ENCODE measurements at regions not wholly inside any gene's neighbourhood (a gene's known extent, or its start where the extent isn't known, plus 50 kb on each side); places are given as distances from the start of the nearest gene placed in this dataset.
A peak's percentile ranks its signal among the peaks of the same experiment; 100 is the strongest.
"Not testable (repeated sequence)": the region's sequence is repeated elsewhere in the genome, so short reads cannot be mapped to it uniquely, and the experiment has no call there.

DNA sequence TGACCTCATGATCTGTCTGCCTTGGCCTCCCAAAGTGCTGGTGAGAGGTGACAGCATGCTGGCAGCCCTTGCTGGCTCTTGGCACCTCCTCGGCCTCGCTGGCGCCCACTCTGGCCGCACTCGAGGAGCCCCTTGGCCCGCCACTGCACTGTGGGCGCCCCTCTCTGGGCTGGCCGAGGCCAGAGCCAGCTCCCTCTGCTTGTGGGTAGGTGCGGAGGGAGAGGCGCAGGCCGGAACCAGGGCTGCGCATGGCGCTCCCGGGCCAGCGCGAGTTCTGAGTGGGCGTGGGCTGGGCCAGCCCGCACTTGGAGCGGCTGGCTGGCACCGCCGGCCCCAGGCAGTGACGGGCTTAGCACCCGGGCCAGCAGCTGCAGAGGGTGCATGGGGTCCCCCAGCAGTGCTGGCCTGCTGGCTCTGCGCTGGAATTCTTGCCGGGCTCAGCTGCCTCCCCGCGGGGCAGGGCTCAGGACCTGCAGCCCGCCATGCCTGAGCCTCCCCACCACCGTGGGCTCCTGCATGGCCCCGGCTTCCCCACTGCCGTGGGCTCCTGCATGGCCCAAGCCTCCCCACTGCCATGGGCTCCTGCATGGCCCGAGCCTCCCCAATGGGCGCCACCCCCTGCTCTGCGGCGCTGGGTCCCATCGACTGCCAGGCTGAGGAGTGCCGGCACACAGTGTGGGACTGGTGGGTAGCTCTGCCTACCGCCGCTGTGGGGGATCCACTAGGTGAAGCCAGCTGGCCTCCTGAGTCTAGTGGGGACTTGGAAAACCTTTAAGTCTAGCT, 76.4 kb upstream of the OSBPL11 start:
- H4K20me1 ChIP-seq (ENCODE audit: insufficient read depth, low read depth, low read length) = no peaks in the 10 kb centered on the region
- H3K9me2 ChIP-seq (replicated peaks; ENCODE audit: insufficient read depth, low read length) = no peaks in the 10 kb centered on the region
- H2AFZ ChIP-seq (ENCODE audit: low read length) = no peak overlapping the region
- H3K4me3 ChIP-seq (ENCODE audit: low read length) = no peak overlapping the region
- H3K4me2 ChIP-seq (ENCODE audit: low read depth, low read length, poor library complexity, severe bottlenecking) = no peak overlapping the region
- no peak overlapping the region for H3K27ac ChIP-seq (ENCODE audit: low read length)
- no peaks in the 10 kb centered on the region for H3K4me1 ChIP-seq (ENCODE audit: low read length)
- DNase-seq = no peak
- H3K27me3 ChIP-seq (ENCODE audit: low read length) = no peaks in the 10 kb centered on the region
- no peak overlapping the region for H3K9ac ChIP-seq (ENCODE audit: low read length)
- H3K9me3 ChIP-seq (ENCODE audit: low read length) = no peaks in the 10 kb centered on the region
- H3K79me2 ChIP-seq (ENCODE audit: low read length) = no peaks in the 10 kb centered on the region
- H3K36me3 ChIP-seq (ENCODE audit: insufficient read depth, low read length) = no peaks in the 10 kb centered on the region

DNA sequence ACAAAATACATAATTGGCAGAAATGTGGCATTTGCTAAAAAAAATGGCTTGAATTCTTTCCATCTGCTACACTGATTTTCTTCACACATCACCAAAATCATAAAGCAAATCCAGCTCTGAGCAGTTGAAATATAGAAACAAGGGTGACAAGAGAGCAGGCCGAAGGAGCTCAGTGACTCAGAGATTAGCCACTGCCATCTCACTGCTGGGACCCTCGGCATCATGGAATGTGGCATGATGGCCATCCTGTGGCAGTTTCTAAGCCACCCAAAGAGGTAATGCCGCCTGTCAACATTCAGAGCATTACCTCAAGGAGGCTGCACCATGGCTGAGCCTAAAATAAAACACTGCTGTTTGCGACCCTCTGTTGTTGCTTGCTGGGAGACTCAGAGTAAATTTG, 80.5 kb upstream of the OSBPL11 start:
- Histone ChIP-seq H3K79me2 (ENCODE audit: low read length) (no peaks in the 10 kb centered on the region), H3K27me3 (ENCODE audit: low read length) (no peaks in the 10 kb centered on the region), H2AFZ (ENCODE audit: low read length) (no peak overlapping the region), H3K4me3 (ENCODE audit: low read length) (no peak overlapping the region), H4K20me1 (ENCODE audit: insufficient read depth, low read depth, low read length) (no peaks in the 10 kb centered on the region), H3K4me1 (ENCODE audit: low read length) (no peaks in the 10 kb centered on the region), H3K9me2 (replicated peaks; ENCODE audit: insufficient read depth, low read length) (no peaks in the 10 kb centered on the region), H3K9me3 (ENCODE audit: low read length) (no peaks in the 10 kb centered on the region), H3K9ac (ENCODE audit: low read length) (no peak overlapping the region), H3K36me3 (ENCODE audit: insufficient read depth, low read length) (no peaks in the 10 kb centered on the region), H3K27ac (ENCODE audit: low read length) (no peak overlapping the region), H3K4me2 (ENCODE audit: low read depth, low read length, poor library complexity, severe bottlenecking) (no peak overlapping the region)
- DNase-seq = no peak

DNA sequence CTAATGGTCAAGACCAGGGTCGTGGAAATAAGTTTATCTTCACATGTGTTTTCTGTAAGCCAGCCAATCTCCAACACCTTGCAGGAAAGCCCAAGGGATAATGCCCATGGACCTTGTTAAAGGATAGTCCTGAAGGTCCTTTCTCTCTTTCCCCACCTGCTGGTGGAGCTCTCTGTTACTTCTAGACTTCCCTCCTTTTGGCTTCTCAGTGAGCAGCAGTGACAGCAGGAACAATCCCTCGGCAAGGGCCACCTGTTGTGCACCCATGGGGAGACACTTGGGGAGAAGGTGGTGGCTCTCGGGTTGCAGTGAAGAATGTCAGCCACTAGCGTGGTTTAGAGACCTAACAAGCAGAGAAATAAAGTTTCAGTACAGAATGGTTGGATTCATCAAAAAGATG, 84.0 kb upstream of the OSBPL11 start:
- Histone ChIP-seq H3K9ac (ENCODE audit: low read length) (no peak overlapping the region), H3K4me2 (ENCODE audit: low read depth, low read length, poor library complexity, severe bottlenecking) (no peak overlapping the region), H3K9me3 (ENCODE audit: low read length) (no peaks in the 10 kb centered on the region), H3K4me3 (ENCODE audit: low read length) (no peak overlapping the region), H3K79me2 (ENCODE audit: low read length) (no peaks in the 10 kb centered on the region), H3K36me3 (ENCODE audit: insufficient read depth, low read length) (no peaks in the 10 kb centered on the region), H3K4me1 (ENCODE audit: low read length) (no peaks in the 10 kb centered on the region), H3K9me2 (replicated peaks; ENCODE audit: insufficient read depth, low read length) (no peaks in the 10 kb centered on the region), H2AFZ (ENCODE audit: low read length) (no peak overlapping the region), H3K27me3 (ENCODE audit: low read length) (no peaks in the 10 kb centered on the region), H3K27ac (ENCODE audit: low read length) (no peak overlapping the region), H4K20me1 (ENCODE audit: insufficient read depth, low read depth, low read length) (no peaks in the 10 kb centered on the region)
- DNase-seq = no peak

DNA sequence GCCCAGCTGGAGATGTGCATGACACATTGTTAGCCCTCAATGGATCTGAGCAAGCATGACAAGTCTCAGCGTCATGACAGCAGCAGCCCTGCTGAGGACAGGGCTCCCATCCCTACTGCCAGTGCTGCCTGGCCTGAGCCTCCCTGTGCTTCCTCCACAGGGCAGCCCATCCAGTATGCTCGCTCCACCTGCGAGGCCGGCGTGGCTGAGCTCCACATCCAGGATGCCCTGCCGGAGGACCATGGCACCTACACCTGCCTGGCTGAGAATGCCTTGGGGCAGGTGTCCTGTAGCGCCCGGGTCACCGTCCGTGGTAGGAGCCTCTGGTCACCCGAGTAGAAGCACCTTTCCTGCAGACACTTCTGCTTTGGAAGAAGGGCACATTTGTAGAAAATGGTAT, 85.8 kb upstream of the OSBPL11 start:
- no peak overlapping the region for H2AFZ ChIP-seq (ENCODE audit: low read length)
- H3K9ac ChIP-seq (ENCODE audit: low read length) = no peak overlapping the region
- no peaks in the 10 kb centered on the region for H3K9me2 ChIP-seq (replicated peaks; ENCODE audit: insufficient read depth, low read length)
- no peaks in the 10 kb centered on the region for H4K20me1 ChIP-seq (ENCODE audit: insufficient read depth, low read depth, low read length)
- no peaks in the 10 kb centered on the region for H3K27me3 ChIP-seq (ENCODE audit: low read length)
- H3K4me1 ChIP-seq (ENCODE audit: low read length) = no peaks in the 10 kb centered on the region
- H3K36me3 ChIP-seq (ENCODE audit: insufficient read depth, low read length) = no peaks in the 10 kb centered on the region
- DNase-seq = no peak
- no peak overlapping the region for H3K27ac ChIP-seq (ENCODE audit: low read length)
- no peaks in the 10 kb centered on the region for H3K79me2 ChIP-seq (ENCODE audit: low read length)
- H3K4me3 ChIP-seq (ENCODE audit: low read length) = no peak overlapping the region
- H3K4me2 ChIP-seq (ENCODE audit: low read depth, low read length, poor library complexity, severe bottlenecking) = no peak overlapping the region
- no peaks in the 10 kb centered on the region for H3K9me3 ChIP-seq (ENCODE audit: low read length)

DNA sequence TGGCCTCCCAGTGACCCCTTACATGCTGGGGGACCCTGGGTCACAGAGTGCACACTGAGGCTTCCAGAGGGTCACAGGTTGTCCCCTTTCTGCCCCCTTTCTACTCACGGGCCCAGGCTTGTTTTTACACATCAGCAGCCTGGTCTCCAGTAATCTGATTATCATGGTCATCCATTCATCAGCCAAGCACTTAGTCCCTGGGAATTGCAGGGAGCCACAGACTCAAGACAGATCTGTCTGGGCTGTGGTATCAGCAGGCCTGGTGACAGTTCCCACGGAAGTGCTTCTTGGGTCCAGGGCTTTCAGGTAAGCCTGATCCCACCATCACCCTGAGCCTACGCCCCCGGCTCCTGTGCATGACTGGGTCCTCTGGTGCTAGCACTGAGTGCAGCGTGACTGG, 86.6 kb upstream of the OSBPL11 start:
- not testable (repeated sequence) for H4K20me1 ChIP-seq (ENCODE audit: insufficient read depth, low read depth, low read length); H3K79me2 ChIP-seq (ENCODE audit: low read length); H2AFZ ChIP-seq (ENCODE audit: low read length); H3K4me2 ChIP-seq (ENCODE audit: low read depth, low read length, poor library complexity, severe bottlenecking); H3K4me1 ChIP-seq (ENCODE audit: low read length); H3K9me3 ChIP-seq (ENCODE audit: low read length); H3K27ac ChIP-seq (ENCODE audit: low read length); DNase-seq; H3K36me3 ChIP-seq (ENCODE audit: insufficient read depth, low read length); H3K9me2 ChIP-seq (replicated peaks; ENCODE audit: insufficient read depth, low read length); H3K4me3 ChIP-seq (ENCODE audit: low read length); H3K9ac ChIP-seq (ENCODE audit: low read length); H3K27me3 ChIP-seq (ENCODE audit: low read length)

DNA sequence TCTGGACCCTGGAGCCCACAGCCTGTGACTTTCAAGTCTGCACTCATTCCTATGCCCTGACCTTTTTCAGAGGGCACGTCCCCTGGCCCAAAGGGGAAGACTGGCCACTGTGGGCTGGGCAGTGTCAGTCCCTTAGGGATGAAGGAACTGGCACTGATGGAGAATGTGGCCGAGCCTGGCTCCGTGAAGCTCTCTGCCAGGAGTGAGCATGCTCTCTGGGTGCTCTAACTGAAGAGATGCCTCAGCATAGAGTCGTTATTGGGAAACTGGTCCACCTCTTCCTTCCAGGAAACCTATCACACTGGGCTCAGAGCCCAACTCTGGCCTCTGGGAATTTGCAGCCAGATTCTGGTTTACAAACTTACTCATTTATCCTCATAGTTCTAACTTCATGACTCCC, 87.3 kb upstream of the OSBPL11 start:
- H3K9ac ChIP-seq (ENCODE audit: low read length); H3K9me2 ChIP-seq (replicated peaks; ENCODE audit: insufficient read depth, low read length); H3K4me3 ChIP-seq (ENCODE audit: low read length); H2AFZ ChIP-seq (ENCODE audit: low read length); H3K27ac ChIP-seq (ENCODE audit: low read length); H3K36me3 ChIP-seq (ENCODE audit: insufficient read depth, low read length); H3K4me1 ChIP-seq (ENCODE audit: low read length); H3K79me2 ChIP-seq (ENCODE audit: low read length); H3K27me3 ChIP-seq (ENCODE audit: low read length); H3K4me2 ChIP-seq (ENCODE audit: low read depth, low read length, poor library complexity, severe bottlenecking); H4K20me1 ChIP-seq (ENCODE audit: insufficient read depth, low read depth, low read length); H3K9me3 ChIP-seq (ENCODE audit: low read length); DNase-seq: not testable (repeated sequence)

DNA sequence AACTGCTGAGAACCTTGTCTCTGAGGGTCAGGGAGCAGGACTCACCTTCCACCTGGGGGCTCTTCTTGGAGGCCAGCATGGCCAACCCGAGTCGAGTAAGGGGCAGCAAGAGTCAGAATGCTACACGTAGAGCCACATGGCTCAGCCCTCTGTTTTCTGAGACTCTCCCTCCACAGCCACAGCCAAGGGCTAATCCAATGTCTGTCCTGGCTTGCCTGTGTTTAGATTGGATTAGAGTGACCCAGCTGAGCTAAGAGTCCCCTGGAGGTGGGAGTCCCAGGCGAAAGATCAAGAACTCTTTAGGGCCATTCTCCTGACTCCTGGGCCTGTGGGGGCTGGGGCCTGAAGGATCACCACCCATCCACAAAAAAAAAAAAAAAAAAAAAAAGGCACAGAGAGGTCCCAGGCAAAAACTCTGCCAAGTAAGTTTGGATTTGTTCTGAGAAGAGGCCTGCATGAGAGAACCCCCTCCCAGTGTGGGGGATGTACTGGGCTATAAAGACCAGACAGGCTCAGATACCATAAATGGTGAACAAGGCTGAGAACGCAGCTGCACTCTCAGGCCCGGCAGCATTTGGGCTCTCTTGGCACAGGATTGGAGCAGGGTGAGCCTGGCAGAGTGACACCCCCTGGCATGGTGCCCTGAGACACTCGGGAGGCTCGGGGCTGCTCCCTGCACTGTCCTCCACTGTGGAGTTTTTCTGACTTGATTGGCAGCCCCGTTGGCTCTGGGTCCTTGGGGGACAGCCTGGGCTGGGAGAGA, 88.0 kb upstream of the OSBPL11 start:
- Histone ChIP-seq H3K9me2 (replicated peaks; ENCODE audit: insufficient read depth, low read length) (no peaks in the 10 kb centered on the region), H3K36me3 (ENCODE audit: insufficient read depth, low read length) (no peaks in the 10 kb centered on the region), H3K79me2 (ENCODE audit: low read length) (no peaks in the 10 kb centered on the region), H3K4me3 (ENCODE audit: low read length) (no peak overlapping the region), H3K4me2 (ENCODE audit: low read depth, low read length, poor library complexity, severe bottlenecking) (no peak overlapping the region), H4K20me1 (ENCODE audit: insufficient read depth, low read depth, low read length) (no peaks in the 10 kb centered on the region), H3K9me3 (ENCODE audit: low read length) (no peaks in the 10 kb centered on the region), H3K9ac (ENCODE audit: low read length) (no peak overlapping the region), H3K27me3 (ENCODE audit: low read length) (no peaks in the 10 kb centered on the region), H3K27ac (ENCODE audit: low read length) (no peak overlapping the region), H2AFZ (ENCODE audit: low read length) (no peak overlapping the region), H3K4me1 (ENCODE audit: low read length) (no peaks in the 10 kb centered on the region)
- no peak for DNase-seq

DNA sequence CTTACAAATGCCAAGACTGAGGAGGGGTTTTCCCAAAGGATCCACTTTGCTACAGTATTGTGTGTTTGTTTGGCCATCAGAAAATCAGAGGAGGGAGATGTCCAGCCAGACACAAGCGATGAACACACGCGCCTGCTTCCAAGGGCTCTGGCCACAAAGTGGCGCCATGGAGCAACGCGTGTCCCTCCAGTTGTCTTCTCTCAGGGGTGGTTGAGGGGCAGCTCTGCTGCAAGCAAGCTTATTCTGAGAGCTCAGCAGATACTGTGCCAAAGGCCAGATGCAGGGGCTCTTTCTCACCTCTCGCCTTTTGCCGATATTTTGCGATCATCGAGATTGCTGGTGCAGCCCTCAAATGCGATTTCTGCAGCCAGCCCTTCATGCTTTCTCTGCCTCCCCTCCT, 88.9 kb upstream of the OSBPL11 start:
- Histone ChIP-seq H3K4me3 (ENCODE audit: low read length) (no peak overlapping the region), H3K27ac (ENCODE audit: low read length) (no peak overlapping the region), H3K4me1 (ENCODE audit: low read length) (no peaks in the 10 kb centered on the region), H3K27me3 (ENCODE audit: low read length) (no peaks in the 10 kb centered on the region), H3K36me3 (ENCODE audit: insufficient read depth, low read length) (no peaks in the 10 kb centered on the region), H3K9ac (ENCODE audit: low read length) (no peak overlapping the region), H2AFZ (ENCODE audit: low read length) (no peak overlapping the region), H3K9me3 (ENCODE audit: low read length) (no peaks in the 10 kb centered on the region), H3K4me2 (ENCODE audit: low read depth, low read length, poor library complexity, severe bottlenecking) (no peak overlapping the region), H3K79me2 (ENCODE audit: low read length) (no peaks in the 10 kb centered on the region), H4K20me1 (ENCODE audit: insufficient read depth, low read depth, low read length) (no peaks in the 10 kb centered on the region), H3K9me2 (replicated peaks; ENCODE audit: insufficient read depth, low read length) (no peaks in the 10 kb centered on the region)
- peak; percentile 74 for DNase-seq

Measured in Karpas-422 (cell line).